PC-3 (cell line): ENCODE measurements at regions not wholly inside any gene's neighbourhood (a gene's known extent, or its start where the extent isn't known, plus 50 kb on each side); places are given as distances from the start of the nearest gene placed in this dataset.

Experiments used
- ATAC-seq: fragments of 200-7000 bp; cut with Tn5 transposase; 2 replicates; pipeline ENCODE4 v1.9.1; 2020; ENCODE audit warnings: mild to moderate bottlenecking, moderate library complexity
- BruUV-seq: library from RNA; stranded (reverse); fragments of 400-500 nt; replicated peaks from 2 replicates; lab custom pipeline; 2021; lab: Mats Ljungman, UMichigan
- CTCF ChIA-PET: fragments of 300-600 bp; sonication (Branson Sonifier 250); formaldehyde crosslinking; loops from one replicate; lab custom pipeline; 2022; ENCODE audit warnings: antibody characterized with exemption; lab: Charles Lee
- POLR2A ChIA-PET: fragments of 300-600 bp; sonication (Branson Sonifier 250); formaldehyde crosslinking; loops from one replicate; lab custom pipeline; 2022; ENCODE audit warnings: antibody characterized with exemption; ENCODE audit not compliant: unreplicated experiment; lab: Charles Lee
- DNase-seq: peaks from one replicate; pipeline ENCODE4 v3.0.0-alpha.2; 2015
- H2AFZ ChIP-seq: fragments of 300-600 bp; sonication (generic); 2 replicates; pipeline ENCODE4 v1.6.0; 2016; ENCODE audit warnings: antibody characterized with exemption, low read length
- H3F3A ChIP-seq: fragments of 300-600 bp; sonication (generic); one replicate; pipeline ENCODE4 v1.6.0; 2017; ENCODE audit warnings: antibody characterized with exemption, low read length, control low read depth, mild to moderate bottlenecking; ENCODE audit not compliant: unreplicated experiment
- H3K27ac ChIP-seq: fragments of 300-600 bp; sonication (generic); 2 replicates; pipeline ENCODE4 v1.5.1; 2016; ENCODE audit warnings: mild to moderate bottlenecking, low read length
- H3K27me3 ChIP-seq: fragments of 300-600 bp; sonication (generic); 2 replicates; pipeline ENCODE4 v1.6.1; 2016; ENCODE audit warnings: low read length, mixed read lengths
- H3K36me3 ChIP-seq: fragments of 300-600 bp; sonication (generic); 2 replicates; pipeline ENCODE4 v1.6.1; 2016; ENCODE audit warnings: low read depth, mixed run types, low read length, mixed read lengths
- H3K4me1 ChIP-seq: fragments of 300-600 bp; sonication (generic); 2 replicates; pipeline ENCODE4 v1.5.1; 2016; ENCODE audit warnings: low read length; ENCODE audit not compliant: insufficient read depth
- H3K4me2 ChIP-seq: fragments of 300-600 bp; sonication (generic); 2 replicates; pipeline ENCODE4 v1.6.0; 2016; ENCODE audit warnings: low read length
- H3K4me3 ChIP-seq: fragments of 300-600 bp; sonication (generic); 2 replicates; pipeline ENCODE4 v1.5.1; 2016; ENCODE audit warnings: mild to moderate bottlenecking, low read length, mixed read lengths
- H3K79me2 ChIP-seq: fragments of 300-600 bp; sonication (generic); 2 replicates; pipeline ENCODE4 v1.6.1; 2017; ENCODE audit warnings: low read length, mixed read lengths
- H3K9ac ChIP-seq: fragments of 300-600 bp; sonication (generic); 2 replicates; pipeline ENCODE4 v1.6.0; 2016; ENCODE audit warnings: mild to moderate bottlenecking, low read length
- H3K9me2 ChIP-seq: fragments of 300-600 bp; sonication (generic); replicated peaks from 2 replicates; pipeline ENCODE4 v1.6.1; 2016; ENCODE audit warnings: mixed run types, low read length, mixed read lengths
- H3K9me3 ChIP-seq: fragments of 300-600 bp; sonication (generic); 2 replicates; pipeline ENCODE4 v1.6.1; 2016; ENCODE audit warnings: low read length, mixed read lengths
- H4K20me1 ChIP-seq: fragments of 300-600 bp; sonication (generic); 2 replicates; pipeline ENCODE4 v1.6.1; 2016; ENCODE audit warnings: low read length, mixed read lengths
- EZH2 ChIP-seq: fragments of 300-600 bp; sonication (generic); IDR thresholded peaks from one replicate; pipeline ENCODE4 v1.6.1; 2017; ENCODE audit warnings: antibody characterized with exemption, mild to moderate bottlenecking, low read length; ENCODE audit not compliant: unreplicated experiment
- EZH2phosphoT487 ChIP-seq: fragments of 300-600 bp; sonication (generic); IDR thresholded peaks from 2 replicates; pipeline ENCODE4 v1.6.1; 2018; ENCODE audit warnings: mild to moderate bottlenecking, antibody characterized with exemption, low read length, borderline replicate concordance
- intact Hi-C: fragments of 100-400 bp; cut with micrococcal nuclease; formaldehyde crosslinking; loops from 2 replicates; pipeline ENCODE4 v1.9.0; 2023
- TF ChIP-seq, protein P1 (sequence below): fragments of 300-600 bp; sonication (generic); conservative IDR thresholded peaks from 2 replicates; pipeline ENCODE4 v1.5.1; 2017; ENCODE audit warnings: antibody characterized with exemption, low read depth, mild to moderate bottlenecking, low read length

DNA sequence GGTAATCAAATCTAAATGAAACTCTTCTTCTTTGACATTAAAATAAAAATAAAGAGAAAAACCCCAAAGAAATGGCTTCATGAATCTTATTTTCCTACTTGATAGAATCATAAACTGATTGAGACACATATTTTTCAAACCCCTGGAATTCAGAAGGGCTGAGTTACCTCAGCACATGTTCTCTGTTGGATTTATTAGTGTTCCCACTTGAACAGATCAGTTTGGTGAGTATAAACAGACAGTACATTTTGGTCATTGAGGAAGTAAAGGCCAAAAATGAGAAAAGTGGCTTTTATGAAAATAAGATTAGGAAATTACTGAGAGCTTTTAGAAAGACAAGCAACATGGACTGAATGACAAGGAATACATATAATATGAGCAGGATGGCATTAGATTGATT, 620.4 kb downstream of the ANKRD50 start:
- H3K36me3 ChIP-seq: no peaks in the 10 kb centered on the region
- no peak for DNase-seq
- H2AFZ ChIP-seq: no peak overlapping the region
- no peaks in the 10 kb centered on the region for H3K9me2 ChIP-seq
- POLR2A ChIA-PET: no interaction called here
- H3K4me3 ChIP-seq: no peak overlapping the region
- intact Hi-C loops: no loop called here
- no peaks in the 10 kb centered on the region for H3K27me3 ChIP-seq
- no peaks in the 10 kb centered on the region for H3K79me2 ChIP-seq
- H3K9ac ChIP-seq: no peak overlapping the region
- TF ChIP-seq EZH2phosphoT487: no peak
- H3K4me2 ChIP-seq: no peak overlapping the region
- no peaks in the 10 kb centered on the region for H3F3A ChIP-seq
- CTCF ChIA-PET: no interaction called here
- H3K27ac ChIP-seq: no peak overlapping the region
- no peak for ATAC-seq
- no peaks in the 10 kb centered on the region for H4K20me1 ChIP-seq
- no peaks in the 10 kb centered on the region for H3K9me3 ChIP-seq
- no TSS peak for BruUV-seq
- H3K4me1 ChIP-seq: no peaks in the 10 kb centered on the region; the same call in 1 of the 2 replicates

DNA sequence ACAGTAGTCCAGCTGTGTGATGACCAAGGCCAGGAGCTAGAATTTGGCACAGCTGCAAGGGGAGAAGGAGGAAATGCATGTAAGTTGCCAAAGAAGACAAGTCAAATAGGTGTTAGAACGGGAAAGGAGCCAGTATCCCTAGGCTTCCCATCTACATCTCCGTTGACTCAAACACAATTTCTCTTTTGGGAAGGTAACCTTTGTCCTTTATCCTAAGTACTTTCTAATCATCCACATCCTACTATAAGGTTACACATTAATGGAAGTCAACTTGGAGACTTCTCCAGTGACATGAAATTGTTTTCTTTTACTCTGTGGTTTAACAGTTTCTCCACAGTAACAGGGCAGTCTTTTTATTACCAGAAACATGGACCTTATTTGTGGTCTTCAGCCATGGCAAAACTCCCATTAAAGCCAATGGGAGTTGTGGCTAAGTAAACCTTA, 620.0 kb downstream of the ANKRD50 start:
- ChIA-PET CTCF (no interaction called here), POLR2A (no interaction called here)
- H3K27me3 ChIP-seq: no peaks in the 10 kb centered on the region
- no peak overlapping the region for H3K4me3 ChIP-seq
- no peaks in the 10 kb centered on the region for H3K9me2 ChIP-seq
- no peaks in the 10 kb centered on the region for H3K9me3 ChIP-seq
- TF ChIP-seq, protein P1, sequence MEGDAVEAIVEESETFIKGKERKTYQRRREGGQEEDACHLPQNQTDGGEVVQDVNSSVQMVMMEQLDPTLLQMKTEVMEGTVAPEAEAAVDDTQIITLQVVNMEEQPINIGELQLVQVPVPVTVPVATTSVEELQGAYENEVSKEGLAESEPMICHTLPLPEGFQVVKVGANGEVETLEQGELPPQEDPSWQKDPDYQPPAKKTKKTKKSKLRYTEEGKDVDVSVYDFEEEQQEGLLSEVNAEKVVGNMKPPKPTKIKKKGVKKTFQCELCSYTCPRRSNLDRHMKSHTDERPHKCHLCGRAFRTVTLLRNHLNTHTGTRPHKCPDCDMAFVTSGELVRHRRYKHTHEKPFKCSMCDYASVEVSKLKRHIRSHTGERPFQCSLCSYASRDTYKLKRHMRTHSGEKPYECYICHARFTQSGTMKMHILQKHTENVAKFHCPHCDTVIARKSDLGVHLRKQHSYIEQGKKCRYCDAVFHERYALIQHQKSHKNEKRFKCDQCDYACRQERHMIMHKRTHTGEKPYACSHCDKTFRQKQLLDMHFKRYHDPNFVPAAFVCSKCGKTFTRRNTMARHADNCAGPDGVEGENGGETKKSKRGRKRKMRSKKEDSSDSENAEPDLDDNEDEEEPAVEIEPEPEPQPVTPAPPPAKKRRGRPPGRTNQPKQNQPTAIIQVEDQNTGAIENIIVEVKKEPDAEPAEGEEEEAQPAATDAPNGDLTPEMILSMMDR: no peak
- TF ChIP-seq EZH2phosphoT487 (no peak), EZH2 (no peak)
- H2AFZ ChIP-seq: no peak overlapping the region
- H4K20me1 ChIP-seq: no peaks in the 10 kb centered on the region
- H3K9ac ChIP-seq: no peak overlapping the region
- no peak for ATAC-seq
- no TSS peak for BruUV-seq
- no peaks in the 10 kb centered on the region for H3K36me3 ChIP-seq
- intact Hi-C loops: no loop called here
- DNase-seq: no peak
- no peak overlapping the region for H3K27ac ChIP-seq
- H3K4me1 ChIP-seq: no peaks in the 10 kb centered on the region; the same call in 1 of the 2 replicates
- no peak overlapping the region for H3K4me2 ChIP-seq
- H3K79me2 ChIP-seq: no peaks in the 10 kb centered on the region
- H3F3A ChIP-seq: no peaks in the 10 kb centered on the region

DNA sequence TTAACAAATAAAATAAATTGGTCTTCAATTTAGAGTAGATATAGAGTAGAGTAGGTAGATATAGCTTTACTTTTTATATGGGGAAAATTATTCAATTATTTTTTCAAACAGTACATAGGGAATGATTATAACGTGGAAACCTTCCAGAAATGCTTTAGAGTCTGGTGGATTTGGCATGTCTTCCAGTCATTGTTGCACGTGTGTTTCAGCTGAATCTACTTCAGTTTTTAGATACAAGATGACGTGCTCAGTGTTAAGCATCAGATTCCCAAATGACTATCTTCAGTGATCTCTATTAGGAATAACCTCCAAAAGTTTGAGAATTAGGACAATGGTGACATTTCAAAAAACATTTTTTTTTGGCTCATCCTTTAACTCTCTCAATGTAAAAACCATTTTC, 616.9 kb downstream of the ANKRD50 start:
- H3K9ac ChIP-seq: no peak overlapping the region
- H3K36me3 ChIP-seq: no peaks in the 10 kb centered on the region
- ATAC-seq: no peak
- H3K9me2 ChIP-seq: no peaks in the 10 kb centered on the region
- no peak for TF ChIP-seq EZH2
- TF ChIP-seq, protein P1: no peak
- no peak for TF ChIP-seq EZH2phosphoT487
- H3K27me3 ChIP-seq: no peaks in the 10 kb centered on the region
- ChIA-PET POLR2A (no interaction called here), CTCF (no interaction called here)
- DNase-seq: no peak
- H3K79me2 ChIP-seq: no peaks in the 10 kb centered on the region
- no peaks in the 10 kb centered on the region for H3F3A ChIP-seq
- no peaks in the 10 kb centered on the region for H3K9me3 ChIP-seq
- H3K4me1 ChIP-seq: no peaks in the 10 kb centered on the region
- H3K27ac ChIP-seq: no peak overlapping the region
- no TSS peak for BruUV-seq
- no peak overlapping the region for H3K4me2 ChIP-seq
- no peak overlapping the region for H2AFZ ChIP-seq
- no peak overlapping the region for H3K4me3 ChIP-seq
- H4K20me1 ChIP-seq: no peaks in the 10 kb centered on the region
- intact Hi-C loops: no loop called here
